Left renal cortex interstitium (tissue), 4 donors: ENCODE measurements at regions not wholly inside any gene's neighbourhood (a gene's known extent, or its start where the extent isn't known, plus 50 kb on each side); places are given as distances from the start of the nearest gene placed in this dataset.

Experiments
- DNase-seq, 4 donors: peaks; one replicate each; pipeline ENCODE4 v3.0.0-alpha.2; 2013; ENCODE audit warnings: low read depth in 4 of 4, low spot score in 2 of 4, missing footprints in 1 of 4

DNA sequence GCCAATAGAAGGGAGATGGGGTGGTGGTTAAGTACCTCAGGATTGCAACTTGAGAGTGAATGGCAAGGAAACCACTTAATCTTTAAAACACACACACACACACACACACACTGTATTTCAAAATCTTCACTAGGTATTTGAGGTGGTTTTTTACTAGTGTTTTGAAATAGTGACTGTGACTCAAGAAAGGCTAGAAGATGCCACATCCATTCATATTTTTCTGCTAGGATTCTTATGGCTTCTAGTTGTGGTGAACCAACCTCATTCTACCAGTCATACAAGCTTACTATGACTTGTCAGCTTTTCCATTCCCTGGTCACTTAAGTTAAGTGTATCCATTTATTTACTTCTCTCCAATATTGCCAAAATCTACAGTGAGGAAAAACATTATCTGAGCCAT is 519.4 kb upstream of the JAG1 start:
- no peak for DNase-seq

DNA sequence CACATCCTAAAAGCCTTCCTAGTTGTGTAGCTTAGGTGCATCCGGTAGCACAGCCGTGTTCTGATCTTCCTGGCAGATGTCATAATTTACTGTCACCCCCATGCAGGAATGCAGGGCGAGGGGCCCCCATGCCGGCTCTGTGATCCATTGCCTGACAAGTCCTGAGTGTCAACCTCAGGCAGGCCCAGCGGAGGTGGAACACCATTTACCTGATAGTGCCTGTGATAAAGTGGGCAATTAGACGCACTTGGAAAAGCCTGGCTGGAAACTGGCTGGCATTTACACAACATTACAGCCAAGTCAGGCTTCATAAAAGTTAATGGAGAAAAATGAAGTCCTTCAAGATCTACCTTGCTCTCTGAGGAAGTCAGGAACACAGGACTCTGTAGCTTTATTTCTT is 521.4 kb upstream of the JAG1 start:
- DNase-seq: no peak

DNA sequence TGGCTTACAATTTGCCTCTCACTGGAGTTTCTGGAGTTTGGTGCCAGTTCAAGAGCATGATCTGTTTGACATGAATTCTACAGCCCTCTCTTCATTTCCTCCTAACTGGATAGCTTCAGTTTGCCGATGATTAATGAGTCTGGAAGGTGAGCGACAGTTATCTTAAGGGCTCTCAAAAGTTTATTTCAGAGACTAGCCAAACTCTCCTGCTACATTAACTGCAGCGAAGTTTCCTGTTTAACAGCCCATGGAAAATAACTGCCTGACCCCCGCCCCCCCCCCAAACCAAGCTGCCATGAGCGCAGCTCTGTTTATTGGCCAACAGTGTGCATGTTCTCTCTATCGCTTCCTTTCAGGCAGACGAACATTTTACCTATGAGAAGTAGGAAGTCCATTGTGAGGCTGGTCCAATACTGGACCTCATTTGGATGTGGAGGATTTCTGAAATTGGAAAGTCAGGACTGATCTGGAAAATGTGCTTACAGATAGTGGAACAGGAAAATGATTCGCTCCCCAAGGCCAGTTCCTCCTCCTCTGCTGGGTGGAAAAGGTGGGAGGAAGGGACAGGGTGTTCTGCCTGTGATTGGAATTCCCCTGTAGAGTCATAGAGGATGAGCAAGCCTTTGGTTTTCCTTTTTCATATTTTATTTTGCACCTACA is 522.2 kb upstream of the JAG1 start:
- DNase-seq: no peak

DNA sequence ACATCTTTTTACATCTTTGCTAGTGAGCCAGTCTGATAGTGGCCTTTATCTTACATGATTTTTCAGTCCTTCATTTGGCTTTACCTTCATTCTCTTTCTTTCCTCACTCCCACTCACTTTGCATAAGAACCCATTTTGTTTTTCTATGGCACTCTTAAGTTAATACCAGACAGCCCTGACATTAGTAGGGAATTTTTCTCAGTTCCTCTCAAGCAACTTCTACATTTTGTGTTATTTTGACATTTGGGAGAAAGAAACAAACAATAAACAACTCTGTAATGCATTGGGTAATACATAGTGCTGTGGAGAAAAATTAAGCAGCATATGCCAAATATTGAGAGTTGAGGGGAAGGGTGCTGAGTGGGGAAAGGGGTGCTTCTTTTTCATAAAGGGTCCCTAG is 524.1 kb upstream of the JAG1 start:
- no peak for DNase-seq

DNA sequence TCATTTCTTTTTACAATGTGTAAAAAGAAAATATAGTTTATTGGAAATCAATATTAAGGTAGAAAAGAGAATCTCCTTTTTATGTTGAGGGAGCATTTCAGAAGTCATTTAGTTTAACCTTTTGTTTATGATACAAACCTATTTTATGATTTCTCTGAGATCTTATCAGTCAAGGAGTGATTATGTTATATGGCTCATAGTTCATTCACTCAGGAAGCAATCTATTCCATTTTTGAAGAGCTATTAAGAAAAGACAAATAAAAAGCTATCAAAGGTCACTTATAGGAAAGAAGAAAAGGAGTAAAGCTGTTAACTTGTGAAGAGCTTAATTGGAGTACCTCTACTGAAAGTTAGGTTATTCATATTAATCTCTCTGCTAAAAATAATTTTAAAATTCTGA is 526.6 kb upstream of the JAG1 start:
- DNase-seq: no peak

DNA sequence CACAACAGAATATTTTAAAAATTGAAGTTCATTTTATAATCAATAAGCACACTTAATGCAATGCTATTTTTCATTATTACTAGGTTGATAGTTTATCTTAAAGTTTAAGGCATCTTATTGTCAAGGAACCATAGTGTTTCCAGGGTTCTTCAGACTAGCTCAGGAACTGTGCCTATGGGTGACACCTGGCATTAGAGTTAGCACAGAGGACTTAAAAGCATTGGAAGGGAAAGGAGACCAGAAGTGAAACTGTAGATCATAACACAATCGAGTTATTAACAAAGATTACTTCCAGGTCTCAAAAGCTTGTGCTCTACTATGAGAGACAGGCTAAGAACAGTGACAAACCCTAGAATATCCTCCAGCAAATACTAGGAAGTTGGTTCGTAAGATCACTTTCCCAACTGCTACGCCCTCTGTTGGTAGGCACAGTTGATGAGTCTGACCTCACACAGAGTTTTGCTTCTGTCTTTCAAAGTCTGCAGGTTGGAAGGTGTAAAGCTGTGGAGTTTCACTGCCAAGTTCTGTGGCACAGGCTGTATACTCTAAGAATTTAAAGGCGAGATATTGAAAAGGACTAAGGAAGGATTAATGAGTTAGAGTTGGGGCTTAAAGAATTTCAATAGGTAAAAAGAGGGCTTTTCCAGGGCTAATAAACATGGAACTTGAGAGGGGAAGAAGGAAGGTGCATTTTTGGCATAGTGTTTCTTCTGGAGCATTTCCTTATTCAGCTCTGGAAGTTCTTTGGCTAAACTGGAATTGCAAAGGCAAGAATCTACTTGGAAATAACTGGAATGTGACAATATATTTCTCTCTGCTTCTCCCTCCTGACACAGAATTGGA is 531.3 kb upstream of the JAG1 start:
- no peak for DNase-seq

DNA sequence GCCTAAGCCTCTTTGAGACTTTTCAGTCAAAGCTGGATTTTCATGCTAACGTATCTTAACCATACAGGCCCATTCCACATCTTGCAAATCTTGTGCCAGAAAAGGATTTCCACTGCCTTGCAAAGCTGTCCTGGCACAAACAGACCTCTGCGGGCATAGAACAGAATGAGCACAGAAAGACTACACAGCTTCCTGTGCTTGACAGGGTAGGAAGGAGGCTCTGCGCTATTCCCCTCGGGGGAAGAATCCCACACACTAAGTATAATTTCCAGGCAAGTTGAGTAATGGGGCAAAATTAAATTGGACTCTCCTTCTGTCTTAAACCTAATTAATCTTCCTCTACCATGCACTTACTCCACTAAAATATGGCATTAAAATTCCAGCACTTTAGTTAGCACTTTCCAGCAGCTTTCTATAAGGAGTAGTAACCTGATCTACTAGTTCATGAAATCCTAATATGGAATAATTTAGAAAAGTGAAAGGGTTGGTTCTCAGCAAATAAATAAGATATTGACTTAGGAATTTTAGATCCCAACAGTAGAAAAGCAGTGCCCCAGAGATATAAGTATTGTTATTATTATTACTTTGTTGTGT is 532.1 kb upstream of the JAG1 start:
- DNase-seq: no peak

DNA sequence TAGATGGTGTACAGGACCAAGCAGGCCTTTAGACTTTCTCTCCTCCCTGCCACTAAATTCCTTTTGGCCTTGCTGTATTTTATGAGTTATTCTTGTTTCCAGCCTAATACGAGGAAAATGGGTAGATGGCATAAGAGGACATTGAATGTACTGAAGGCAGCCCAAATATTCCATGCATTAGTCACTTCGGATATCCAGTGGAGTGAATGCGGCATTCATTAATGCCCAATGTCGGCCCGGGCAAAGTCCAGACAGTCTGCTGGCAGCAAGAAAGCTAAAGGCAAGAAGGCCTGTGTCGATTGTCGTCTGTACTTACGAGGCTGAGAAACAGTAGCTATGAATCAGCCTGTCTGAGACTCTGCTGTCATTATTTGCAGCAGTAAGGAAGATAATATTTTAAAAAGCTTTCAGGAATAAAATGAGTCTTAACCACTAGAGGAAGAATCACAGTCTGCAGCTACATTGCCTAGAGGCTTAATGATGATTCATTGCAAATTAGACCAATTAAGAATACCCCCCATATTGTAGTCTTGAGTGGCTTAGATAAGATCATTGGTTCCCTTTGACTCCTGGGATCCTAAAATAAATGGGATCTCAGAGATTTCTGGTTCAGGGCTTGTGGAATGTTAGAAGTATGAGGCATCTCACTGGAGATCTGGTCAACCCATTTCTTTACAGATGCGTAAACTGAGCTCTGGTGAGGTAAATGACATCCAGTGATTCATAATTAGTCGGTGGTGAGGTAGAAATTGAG is 534.1 kb upstream of the JAG1 start:
- DNase-seq: no peak

DNA sequence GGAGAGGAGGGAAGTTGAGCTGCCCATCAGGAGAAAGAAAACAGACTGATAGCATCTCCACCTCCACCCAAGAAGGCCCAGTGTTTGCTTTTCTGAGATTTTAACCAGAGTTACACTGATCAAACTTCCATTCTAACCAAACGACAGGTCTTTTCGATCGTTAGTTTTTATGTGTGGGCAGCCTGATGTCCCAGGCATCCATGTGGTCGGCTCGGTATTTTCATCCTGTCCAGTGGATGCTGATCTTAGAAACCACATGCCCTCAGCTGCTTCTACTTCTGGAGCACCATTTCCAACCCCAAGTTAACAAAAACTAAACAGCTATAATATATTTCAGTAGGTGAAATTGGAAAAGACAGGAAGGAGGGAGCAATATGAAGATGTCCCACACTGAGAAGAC is 536.8 kb upstream of the JAG1 start:
- no peak for DNase-seq

DNA sequence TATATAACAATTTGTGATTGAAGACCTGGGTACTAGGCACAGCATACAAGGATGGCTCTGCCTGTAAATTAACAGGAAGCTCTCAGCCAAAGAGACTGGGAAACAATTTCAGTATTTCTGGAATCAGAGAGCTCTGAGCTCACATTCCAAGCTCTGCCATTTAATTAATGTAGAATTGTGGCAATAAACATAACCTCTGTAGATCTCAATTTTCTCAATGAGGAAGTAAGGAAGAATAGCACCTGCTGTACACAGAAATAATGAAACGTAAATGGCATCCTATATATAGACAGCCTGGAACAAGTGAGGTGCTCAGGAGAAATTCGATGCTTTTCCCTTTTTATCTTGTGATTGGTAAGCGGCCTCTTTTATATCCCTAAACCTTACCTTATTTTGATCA is 538.5 kb upstream of the JAG1 start:
- DNase-seq: no peak

DNA sequence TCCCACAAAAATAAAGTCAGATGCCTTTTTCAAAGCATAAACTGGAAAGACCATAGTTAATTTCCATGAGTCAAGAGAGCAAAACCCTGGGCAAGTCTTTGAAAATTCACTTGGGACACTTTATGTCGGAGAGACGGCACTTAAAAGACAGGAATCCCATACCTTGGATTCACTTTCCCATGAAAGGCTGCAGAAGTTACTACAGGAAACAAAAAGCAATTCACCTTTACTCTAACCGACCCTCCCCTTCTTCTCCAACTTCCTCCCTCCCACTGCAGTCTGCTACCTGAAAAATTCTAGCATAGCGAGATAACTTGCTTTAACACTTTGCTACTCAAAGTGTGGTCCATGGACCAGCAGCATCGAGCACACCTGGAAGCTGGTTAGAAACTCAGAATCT is 539.1 kb upstream of the JAG1 start:
- DNase-seq: no peak

DNA sequence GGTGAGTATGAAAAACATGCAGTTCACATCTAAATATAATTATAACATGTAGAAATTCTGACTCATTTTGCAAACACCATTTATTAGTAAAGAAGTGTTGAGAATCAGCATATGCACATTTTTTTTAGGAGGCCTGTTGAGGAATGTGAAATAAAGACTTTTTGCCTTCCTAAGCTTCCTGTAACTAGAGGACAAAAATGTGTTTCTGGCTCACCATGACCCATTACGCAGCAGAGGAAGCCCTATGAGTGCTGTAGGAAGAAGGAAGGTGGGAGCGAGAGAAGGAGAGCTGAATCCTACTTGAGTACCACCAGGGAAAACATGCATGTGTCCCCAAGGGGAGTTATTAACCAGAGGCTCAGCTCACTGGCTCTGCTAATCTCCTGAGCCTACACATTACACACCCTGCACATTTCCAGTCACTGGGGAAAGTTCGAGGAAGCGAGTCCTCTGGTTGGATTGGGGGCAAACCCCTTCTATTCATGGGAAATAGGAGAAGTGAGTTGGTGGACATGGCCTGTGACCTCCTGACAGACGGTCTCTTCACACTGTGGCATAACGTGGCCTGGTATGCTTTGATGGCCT is 540.5 kb upstream of the JAG1 start:
- no peak for DNase-seq

DNA sequence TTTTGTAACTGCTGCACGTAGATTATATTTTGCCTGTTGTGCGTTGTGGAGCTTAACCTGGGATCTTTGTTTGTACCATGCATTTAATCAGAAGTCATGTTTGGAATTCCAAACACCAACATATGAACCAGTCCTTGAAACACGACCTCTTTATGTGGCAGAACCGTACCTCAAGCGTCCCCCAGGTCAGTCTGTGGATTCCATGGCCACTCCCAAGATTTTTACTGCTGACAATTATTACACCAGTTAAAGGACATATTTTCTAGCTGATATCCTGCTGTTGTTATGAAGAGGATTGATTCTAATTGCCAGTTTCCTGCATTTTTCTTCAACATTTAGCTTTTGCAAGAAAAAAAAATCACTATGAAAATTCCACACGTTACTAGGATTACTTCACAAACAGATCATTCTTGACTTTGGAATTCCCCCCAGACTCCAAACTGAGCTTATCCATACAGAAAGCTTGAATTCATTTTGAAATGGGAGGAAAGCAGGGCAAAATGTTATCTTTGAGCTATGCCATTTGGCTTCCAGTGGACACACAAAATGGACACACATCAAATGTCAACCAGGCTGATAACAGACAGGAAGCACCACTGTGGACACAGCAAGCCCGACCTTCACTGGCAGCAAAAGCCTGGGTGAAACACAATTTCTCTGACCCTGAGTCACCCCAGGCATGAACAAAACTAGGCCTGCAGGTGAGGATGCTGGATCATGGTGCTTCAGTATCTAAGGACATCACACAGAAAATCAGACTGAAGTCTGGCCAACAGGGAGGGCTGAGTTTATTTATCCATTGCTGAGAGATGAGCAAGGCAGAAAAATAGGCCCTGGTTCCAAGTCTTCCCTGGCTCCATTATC is 542.9 kb upstream of the JAG1 start:
- DNase-seq: no peak

DNA sequence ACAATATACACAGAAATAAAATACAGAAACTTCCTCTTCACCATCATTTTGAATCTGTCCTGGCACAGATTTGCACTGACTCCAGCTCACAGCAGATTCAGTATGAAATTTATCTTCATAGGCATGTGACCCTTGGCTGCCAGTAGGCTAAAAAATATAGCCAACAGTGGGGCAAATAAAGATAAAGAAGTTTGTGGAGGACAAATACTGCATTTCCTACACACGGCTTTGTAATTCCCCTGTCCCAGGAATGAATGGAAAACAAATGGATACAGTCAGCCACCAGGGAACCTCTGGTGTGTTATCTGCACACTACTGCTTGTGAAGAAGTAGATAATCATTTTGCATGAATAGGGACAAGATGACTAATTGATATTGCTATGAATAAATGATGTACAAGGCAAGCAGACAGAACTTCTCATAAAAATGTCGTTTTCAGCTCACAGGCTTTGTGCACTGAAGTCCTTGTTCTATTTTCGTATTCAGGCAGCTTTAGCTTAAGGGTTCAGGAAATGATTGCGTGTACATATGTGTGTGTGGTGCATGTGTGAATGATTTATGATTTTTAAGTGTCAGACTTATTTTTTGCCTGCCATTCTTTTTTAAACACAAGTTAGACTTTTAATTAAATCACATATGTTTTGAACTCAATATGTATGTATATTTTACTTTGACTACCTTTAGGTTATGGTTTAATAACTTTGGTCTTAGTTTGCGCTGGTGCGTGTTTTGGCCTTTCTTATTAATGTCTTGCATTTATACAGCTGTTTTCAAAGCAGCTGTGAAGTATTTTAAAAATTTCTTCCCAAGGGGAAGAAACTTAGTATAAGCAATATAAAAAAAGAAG is 543.8 kb upstream of the JAG1 start:
- no peak for DNase-seq

DNA sequence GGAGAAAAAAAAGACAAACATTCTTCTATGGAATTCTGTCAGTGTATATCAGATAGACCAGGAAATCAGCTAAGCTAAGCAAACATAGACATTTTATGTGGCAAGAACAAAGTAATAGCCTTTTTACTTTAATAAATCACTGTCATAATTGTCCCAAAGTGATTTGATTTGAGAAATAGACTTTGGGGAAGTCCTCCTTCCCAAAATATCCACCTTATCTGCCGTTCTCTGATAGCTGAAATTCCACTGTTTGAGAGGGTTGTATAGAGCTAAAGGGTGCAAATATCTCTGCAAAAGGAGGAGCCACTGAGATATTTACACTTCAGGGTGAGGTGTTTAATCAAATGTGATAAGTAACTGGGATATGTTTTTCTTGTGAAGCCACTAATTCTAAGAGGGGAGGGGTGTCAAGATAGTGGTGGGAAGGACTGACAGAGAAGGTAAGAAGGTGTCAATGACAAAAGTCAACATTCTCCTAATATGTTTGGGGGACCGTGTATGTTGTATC is 544.4 kb upstream of the JAG1 start:
- no peak for DNase-seq

DNA sequence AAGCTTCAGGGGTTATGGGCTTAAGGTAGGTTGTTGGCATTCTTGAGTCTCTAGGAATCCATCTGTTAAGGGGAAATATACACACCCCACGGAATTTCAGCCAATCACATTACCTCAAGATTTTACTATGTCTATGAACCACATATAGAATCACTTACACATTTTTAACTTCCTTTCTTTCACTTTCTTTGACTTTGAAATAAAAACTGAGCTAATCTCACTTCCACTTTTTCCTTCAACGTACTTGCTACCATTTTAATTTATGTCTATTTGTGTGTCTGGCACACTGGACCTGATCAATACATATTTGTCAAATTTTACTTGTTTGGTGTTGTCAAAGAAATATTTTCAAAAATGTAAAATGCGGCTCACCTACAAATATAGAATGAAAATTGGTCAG is 545.4 kb upstream of the JAG1 start:
- no peak for DNase-seq

DNA sequence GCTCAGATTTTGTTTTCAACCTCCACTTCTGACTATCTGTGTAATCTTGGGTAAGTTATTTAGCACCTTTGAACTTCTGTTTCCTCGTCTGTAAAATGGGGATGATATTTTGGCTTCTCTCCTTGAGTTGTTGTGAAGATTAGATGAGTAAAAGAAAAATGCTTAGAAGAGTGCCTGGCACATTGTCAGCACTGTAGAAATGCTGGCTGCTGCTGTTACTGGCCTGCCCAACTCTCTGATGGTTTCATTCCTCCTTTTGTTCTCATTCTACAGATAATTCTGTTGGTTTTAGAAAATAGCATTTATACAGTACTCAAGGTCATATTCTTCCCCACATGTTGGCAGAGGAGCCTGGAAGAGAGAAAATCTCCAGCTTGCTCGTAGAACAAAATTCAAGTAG is 547.2 kb upstream of the JAG1 start:
- DNase-seq: no peak

DNA sequence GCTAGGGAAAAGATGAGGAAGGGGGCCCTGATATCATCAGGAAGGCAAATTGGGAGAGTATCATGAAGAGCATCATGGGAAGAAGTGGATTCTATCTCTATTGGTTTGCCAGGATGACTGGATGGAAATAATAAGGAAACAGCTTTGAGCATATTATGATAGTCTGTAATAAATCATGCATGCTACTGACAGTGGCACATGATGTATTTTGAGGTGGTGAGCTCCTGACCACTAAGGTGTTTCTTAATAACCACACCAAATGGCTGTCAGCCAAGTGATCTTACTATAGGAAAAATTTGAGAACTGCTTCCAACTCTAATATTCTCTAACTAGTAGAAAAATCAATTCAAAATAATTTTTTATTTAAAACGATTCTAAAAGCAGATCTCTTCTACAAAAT is 548.4 kb upstream of the JAG1 start:
- DNase-seq: no peak

DNA sequence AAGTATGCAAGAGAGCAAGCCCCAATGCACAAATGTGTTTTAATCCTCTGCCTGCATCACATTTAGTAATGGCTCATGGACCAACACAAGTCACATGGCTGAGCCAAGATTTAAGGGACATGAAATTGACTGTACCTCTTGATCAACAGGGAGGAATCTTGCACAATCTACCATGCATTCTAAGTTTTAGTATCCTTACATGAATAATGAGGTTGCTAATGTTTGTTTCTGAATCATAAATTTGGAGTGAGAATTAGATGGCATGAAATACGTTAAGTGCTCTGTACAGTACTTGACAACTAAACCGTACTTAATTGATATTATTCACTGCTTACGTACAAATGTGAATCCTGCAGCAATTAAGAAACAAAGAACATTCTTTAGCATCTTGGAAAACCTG is 553.8 kb upstream of the JAG1 start:
- no peak for DNase-seq
